Thyroid gland (tissue), 4 donors: ENCODE measurements at regions not wholly inside any gene's neighbourhood (a gene's known extent, or its start where the extent isn't known, plus 50 kb on each side); places are given as distances from the start of the nearest gene placed in this dataset.

Source experiments
- DNase-seq, 2 donors: peaks; one replicate each; pipeline ENCODE4 v3.0.0-alpha.2; 2019
- H3K27ac ChIP-seq, 3 donors: fragments of 200-600 bp; sonication (generic); 1 replicate in 2 of 3; 2 replicates in 1 of 3; pipeline ENCODE4 v1.5.1; 2016 to 2019; ENCODE audit warnings: mild to moderate bottlenecking in 1 of 3, moderate library complexity in 1 of 3
- H3K27me3 ChIP-seq: fragments of 200-600 bp; sonication (generic); one replicate; pipeline ENCODE4 v1.5.1; 2019
- H3K36me3 ChIP-seq, 2 donors: fragments of 200-600 bp; sonication (generic); one replicate each; pipeline ENCODE4 v1.5.1; 2016 to 2019
- H3K4me1 ChIP-seq, 2 donors: fragments of 200-600 bp; sonication (generic); one replicate each; pipeline ENCODE4 v1.5.1; 2017 to 2019
- H3K4me3 ChIP-seq, 3 donors: fragments of 200-600 bp; sonication (generic); replicated peaks in 1 of 3; 1 replicate in 2 of 3; 2 replicates in 1 of 3; pipeline ENCODE4 v1.5.1; 2016; ENCODE audit warnings: mild to moderate bottlenecking in 1 of 3
- H3K9me3 ChIP-seq: fragments of 200-600 bp; sonication (generic); one replicate; pipeline ENCODE4 v1.5.1; 2017
- POLR2A ChIP-seq, 2 donors: fragments of 450-650 bp; IDR thresholded peaks; one replicate each; pipeline ENCODE4 v1.6.1; 2017; ENCODE audit warnings: antibody characterized with exemption in 2 of 2, mild to moderate bottlenecking in 2 of 2, moderate library complexity in 1 of 2
- WGBS, 2 donors: methylation state at CpG; one replicate each; pipeline ENCODE4 v1.1.5; 2017; 5-methylcytosine and 5-hydroxymethylcytosine counted together
- intact Hi-C: fragments of 100-400 bp; cut with DNase I; formaldehyde crosslinking; loops from one replicate; pipeline ENCODE4 v1.15.1; 2023
- TF ChIP-seq, protein P1 (sequence below), 6 experiments: fragments of 200-600 bp in 3 of 6; fragments of 450-650 bp in 3 of 6; sonication (generic) in 3 of 6; IDR thresholded peaks; one replicate each; pipeline ENCODE4 v1.5.1; 2016 to 2019; ENCODE audit warnings: antibody characterized with exemption in 6 of 6, mild to moderate bottlenecking in 2 of 6, inconsistent platforms in 1 of 6, moderate library complexity in 1 of 6

DNA sequence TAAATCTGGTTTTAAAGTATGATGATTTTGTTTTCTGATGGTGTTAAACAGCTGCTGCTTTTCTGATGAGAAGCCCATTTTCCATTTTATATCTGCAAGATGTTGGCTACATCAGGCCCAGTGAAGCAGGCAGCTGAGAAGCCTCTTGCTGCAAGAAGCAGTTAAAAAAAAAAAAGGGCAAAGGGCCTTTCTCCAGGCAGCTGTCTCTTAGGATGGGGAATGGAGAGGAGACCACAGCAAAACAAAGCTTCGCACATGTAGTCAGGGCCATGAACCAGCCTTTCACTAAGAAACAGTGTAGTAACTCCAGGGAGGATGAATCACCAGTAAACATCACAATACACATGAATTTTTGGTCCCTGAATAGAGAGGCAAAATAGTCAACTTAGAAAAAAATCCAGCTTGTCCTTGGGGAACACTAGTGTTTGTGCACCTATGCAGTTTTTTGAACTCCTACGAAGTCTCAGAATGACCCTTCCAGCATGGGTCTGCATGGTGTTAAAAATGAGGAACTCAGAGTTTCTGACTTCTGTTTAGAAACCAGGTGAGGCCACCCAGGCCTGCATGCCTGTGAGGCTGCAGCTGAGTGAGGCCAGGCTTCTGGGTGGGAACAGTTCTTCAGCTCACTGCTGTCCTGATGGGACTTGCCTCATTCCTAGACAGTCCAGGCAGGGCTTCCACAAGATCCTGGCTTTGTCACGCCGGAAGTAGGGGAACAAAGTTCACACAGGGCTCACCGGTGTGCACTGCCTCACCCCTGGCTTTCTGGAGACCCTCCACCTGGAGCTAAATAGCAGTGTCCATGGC lies 518.7 kb downstream of the MCTP2 start:
- H3K27ac ChIP-seq, result no peak overlapping the region

DNA sequence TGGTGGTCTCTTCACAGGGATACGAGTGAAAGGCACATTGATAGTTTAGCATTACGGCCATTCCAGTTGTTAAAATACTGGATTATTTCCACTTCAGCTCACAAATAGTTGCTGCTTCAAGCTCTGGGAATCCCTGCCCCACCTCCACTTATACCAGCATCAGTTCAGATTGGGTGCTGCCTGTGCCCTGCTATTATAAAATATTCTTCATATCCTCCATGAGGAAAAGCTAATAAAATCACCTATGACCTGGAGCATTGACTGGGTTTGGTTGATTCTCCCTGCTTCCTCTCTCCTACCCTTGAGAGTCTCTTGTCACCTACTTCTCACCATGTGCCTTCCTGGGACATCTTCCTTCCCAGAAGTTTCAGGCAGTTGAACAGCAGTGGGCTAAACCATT lies 529.0 kb downstream of the MCTP2 start:
- TF ChIP-seq, protein P1, sequence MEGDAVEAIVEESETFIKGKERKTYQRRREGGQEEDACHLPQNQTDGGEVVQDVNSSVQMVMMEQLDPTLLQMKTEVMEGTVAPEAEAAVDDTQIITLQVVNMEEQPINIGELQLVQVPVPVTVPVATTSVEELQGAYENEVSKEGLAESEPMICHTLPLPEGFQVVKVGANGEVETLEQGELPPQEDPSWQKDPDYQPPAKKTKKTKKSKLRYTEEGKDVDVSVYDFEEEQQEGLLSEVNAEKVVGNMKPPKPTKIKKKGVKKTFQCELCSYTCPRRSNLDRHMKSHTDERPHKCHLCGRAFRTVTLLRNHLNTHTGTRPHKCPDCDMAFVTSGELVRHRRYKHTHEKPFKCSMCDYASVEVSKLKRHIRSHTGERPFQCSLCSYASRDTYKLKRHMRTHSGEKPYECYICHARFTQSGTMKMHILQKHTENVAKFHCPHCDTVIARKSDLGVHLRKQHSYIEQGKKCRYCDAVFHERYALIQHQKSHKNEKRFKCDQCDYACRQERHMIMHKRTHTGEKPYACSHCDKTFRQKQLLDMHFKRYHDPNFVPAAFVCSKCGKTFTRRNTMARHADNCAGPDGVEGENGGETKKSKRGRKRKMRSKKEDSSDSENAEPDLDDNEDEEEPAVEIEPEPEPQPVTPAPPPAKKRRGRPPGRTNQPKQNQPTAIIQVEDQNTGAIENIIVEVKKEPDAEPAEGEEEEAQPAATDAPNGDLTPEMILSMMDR (IDR thresholded peaks at IDR 0.05), result no peak
- TF ChIP-seq POLR2A (IDR thresholded peaks at IDR 0.05), result no peak
- intact Hi-C loops, result no loop called here
- DNase-seq, result no peak
- 76 to 83% methylated on average over 2 of the region's 2 CpGs for WGBS, 2 donors
- no peaks in the 10 kb centered on the region for H3K9me3 ChIP-seq
- H3K4me1 ChIP-seq, result no peaks in the 10 kb centered on the region
- no peak overlapping the region for H3K27ac ChIP-seq
- H3K36me3 ChIP-seq, result no peaks in the 10 kb centered on the region
- no peak overlapping the region for H3K4me3 ChIP-seq
- no peaks in the 10 kb centered on the region for H3K27me3 ChIP-seq

More for the DNA sequence above, 518.7 kb downstream of the MCTP2 start:
- WGBS, 2 donors, result 80% methylated on average over 3 to 5 of the region's 5 CpGs
- Histone ChIP-seq H3K27me3 (no peaks in the 10 kb centered on the region), H3K36me3 (no peaks in the 10 kb centered on the region), H3K4me1 (no peaks in the 10 kb centered on the region), H3K9me3 (no peaks in the 10 kb centered on the region), H3K4me3 (no peak overlapping the region)
- no peak for DNase-seq
- no peak for TF ChIP-seq POLR2A (IDR thresholded peaks at IDR 0.05)
- TF ChIP-seq, protein P1 (IDR thresholded peaks at IDR 0.05), result no peak
- intact Hi-C loops, result no loop called here

DNA sequence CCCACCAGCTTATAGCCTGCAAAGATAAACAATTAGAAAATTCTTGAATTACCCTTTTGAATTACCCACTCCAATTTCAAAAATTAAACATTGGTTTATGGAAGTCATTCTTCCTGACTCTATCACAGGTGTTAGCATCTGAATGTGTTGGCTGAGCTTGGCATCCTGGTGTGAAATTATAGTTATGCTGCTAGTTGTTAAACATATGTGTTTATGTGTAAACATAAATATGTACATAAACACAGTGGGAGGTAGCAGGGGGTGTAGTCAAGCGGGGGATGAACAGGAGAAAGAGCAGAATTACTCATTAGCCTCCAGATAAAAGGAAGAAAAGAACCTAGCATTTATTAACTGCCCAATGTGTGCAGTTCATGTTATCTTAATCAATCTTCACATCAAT lies 530.2 kb downstream of the MCTP2 start:
- H3K36me3 ChIP-seq, result no peaks in the 10 kb centered on the region
- no peaks in the 10 kb centered on the region for H3K4me1 ChIP-seq
- WGBS, 2 donors, result 81 to 82% methylated on average over 1 of the region's 1 CpG
- H3K4me3 ChIP-seq, result no peak overlapping the region
- H3K27me3 ChIP-seq, result no peaks in the 10 kb centered on the region
- H3K27ac ChIP-seq, result no peak overlapping the region
- intact Hi-C loops, result no loop called here
- no peak for DNase-seq
- H3K9me3 ChIP-seq, result no peaks in the 10 kb centered on the region
- TF ChIP-seq, protein P1 (IDR thresholded peaks at IDR 0.05), result no peak
- no peak for TF ChIP-seq POLR2A (IDR thresholded peaks at IDR 0.05)

DNA sequence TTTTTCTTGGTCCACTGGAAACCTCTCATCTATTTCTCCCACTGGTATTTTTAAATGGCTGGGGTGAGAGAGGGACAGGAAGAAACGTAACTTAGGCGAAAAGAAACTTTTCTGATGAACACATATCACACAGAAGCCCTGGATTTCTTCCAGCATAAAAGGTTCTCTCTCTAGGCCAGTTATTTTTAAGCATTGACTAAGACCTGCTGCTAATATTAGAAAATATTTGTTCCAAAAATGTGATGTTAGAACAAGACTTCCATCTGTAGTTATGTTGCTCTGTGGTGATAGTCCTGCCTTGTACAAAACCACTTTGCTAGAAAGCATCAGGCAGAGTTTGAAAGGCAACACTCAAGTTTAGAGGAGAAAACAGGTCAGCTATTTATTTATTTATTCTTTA lies 537.7 kb downstream of the MCTP2 start:
- TF ChIP-seq POLR2A (IDR thresholded peaks at IDR 0.05), result no peak
- TF ChIP-seq, protein P1 (IDR thresholded peaks at IDR 0.05), result no peak
- 63 to 85% methylated on average over 2 of the region's 2 CpGs for WGBS, 2 donors
- H3K9me3 ChIP-seq, result no peaks in the 10 kb centered on the region
- no peak overlapping the region for H3K27ac ChIP-seq
- intact Hi-C loops, result no loop called here
- no peaks in the 10 kb centered on the region for H3K36me3 ChIP-seq
- H3K4me3 ChIP-seq, result no peak overlapping the region
- no peaks in the 10 kb centered on the region for H3K4me1 ChIP-seq
- DNase-seq, result no peak
- H3K27me3 ChIP-seq, result no peaks in the 10 kb centered on the region

DNA sequence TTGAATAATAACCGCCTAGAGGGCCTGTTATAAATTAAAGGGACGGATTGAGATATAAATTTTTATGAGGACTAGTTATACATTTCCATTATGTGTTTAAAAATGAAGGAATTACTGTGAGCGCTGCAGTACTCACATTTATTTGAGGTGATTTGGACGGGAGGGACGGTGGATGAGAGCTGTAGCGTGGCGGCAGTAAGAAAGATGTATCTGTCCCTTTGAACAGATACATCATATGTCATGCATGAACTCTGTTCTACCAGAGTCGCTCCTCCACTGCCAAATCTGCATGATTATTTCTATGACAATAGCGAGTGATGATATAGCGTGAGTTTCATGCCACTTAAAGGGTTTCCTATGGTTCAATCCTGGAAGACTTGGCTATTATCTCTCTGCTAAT lies 538.8 kb downstream of the MCTP2 start:
- Histone ChIP-seq H3K4me3 (no peak overlapping the region), H3K27ac (no peak overlapping the region), H3K9me3 (no peaks in the 10 kb centered on the region), H3K27me3 (no peaks in the 10 kb centered on the region), H3K4me1 (no peaks in the 10 kb centered on the region), H3K36me3 (no peaks in the 10 kb centered on the region)
- intact Hi-C loops, result no loop called here
- DNase-seq, result no peak
- TF ChIP-seq POLR2A (IDR thresholded peaks at IDR 0.05), result no peak
- TF ChIP-seq, protein P1 (IDR thresholded peaks at IDR 0.05), result no peak
- WGBS, 2 donors, result 91 to 95% methylated on average over 10 of the region's 10 CpGs
